GM18909 (cell line): ENCODE measurements at regions not wholly inside any gene's neighbourhood (a gene's known extent, or its start where the extent isn't known, plus 50 kb on each side); places are given as distances from the start of the nearest gene placed in this dataset.
A peak's percentile ranks its signal among the peaks of the same experiment; 100 is the strongest.

Experiments
- ATAC-seq: cut with Tn5 transposase; IDR thresholded peaks from one replicate; pipeline ENCODE4 v1.9.1; 2021; ENCODE audit warnings: mild to moderate bottlenecking; ENCODE audit not compliant: unreplicated experiment, poor library complexity

DNA sequence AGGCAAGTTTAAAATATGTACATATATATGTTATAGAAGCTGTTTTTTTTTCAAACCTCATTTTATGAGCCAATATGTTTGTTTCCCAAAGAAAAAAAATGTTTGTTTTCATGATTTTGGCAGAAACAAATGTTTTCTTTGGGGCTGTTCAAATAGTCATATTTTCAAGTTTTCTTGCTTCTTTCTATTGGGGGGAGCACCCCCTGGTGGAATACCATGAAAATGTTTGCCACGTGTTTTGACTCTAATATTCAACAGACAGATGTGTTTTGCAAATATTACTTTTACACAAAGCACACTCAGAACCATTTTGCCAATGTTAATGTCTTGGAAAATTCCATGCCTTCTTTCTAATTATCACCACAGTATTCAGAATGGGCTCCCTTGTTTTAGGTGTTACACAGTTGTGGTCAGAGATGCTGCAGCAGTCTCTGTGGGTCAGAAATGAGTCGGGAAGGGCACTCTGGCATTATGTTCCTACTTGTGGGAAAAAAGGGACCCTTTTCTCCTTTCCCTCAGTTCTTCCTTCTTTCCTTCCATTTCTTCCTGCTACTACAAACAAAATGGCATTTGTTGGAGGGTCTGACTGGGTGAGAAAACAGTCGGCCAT lies 817.0 kb downstream of the TUSC7 start:
- peak; percentile 57 for ATAC-seq

DNA sequence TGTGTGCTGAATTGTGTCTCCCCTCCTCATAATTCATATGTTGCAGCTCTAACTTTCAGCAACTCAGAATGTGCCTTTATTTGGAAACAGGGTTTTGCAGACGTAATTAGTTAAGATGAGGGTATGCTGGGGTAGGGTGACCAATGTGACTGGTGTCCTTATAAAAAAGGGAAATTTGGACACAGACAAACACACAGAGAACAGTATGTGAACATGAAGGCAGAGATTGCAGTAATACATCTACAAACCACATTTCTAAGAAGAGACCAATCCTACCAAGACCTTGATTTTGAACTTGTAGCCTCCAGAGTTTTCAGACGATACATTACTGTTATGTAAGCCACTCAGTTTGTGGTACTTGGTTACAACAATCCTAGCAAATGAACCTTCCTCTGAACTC lies 817.8 kb downstream of the TUSC7 start:
- no peak for ATAC-seq

DNA sequence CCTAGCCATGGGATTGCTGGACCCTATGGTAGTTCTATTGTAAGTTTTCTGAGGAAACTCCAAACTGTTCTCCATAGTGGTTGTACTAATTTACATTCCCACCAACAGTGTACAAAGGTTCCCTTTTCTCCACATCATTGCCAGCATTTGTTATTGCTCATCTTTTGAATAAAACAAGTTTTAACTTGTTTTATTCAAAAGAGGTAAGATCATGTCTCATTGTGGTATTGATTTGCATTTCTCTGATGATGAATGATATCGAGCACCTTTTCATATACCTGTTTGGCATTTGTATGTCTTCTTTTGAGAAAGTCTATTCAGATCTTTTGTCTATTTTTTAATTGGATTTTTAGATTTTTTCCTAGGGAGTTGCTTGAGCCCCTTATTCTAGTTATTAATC lies 819.1 kb downstream of the TUSC7 start:
- no peak for ATAC-seq

DNA sequence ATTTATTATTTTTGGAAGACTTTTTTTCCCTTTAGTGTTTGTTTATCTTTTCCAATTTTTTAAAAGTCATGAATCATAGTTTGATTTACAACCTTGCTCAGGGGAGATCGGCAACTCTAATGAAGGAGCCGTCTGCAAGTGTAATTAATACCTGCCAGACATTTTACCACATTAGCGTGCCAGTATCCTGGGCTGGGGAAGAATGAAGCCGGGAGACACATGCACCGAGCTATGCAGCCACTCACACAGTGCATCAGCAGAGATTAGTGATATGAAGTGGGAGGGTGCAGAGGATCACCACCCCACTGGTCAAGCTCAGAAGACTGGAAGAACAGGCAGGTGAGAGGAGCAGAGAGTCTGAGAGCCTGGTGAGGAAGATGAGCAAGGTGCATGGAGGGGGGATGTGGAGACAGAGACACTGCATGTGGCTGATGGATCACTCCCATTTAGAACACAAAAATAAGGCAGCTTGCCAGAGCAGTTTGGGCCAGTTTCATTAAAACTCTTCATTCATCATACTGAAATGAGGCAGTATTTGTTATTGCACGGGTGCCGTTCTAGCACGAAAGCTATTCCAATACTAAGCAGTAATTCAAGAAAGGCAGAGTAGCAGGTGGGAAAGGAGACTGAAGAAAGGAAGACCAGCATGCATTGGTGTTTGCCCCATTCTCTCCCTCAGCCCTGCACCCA lies 821.6 kb downstream of the TUSC7 start:
- ATAC-seq = no peak

DNA sequence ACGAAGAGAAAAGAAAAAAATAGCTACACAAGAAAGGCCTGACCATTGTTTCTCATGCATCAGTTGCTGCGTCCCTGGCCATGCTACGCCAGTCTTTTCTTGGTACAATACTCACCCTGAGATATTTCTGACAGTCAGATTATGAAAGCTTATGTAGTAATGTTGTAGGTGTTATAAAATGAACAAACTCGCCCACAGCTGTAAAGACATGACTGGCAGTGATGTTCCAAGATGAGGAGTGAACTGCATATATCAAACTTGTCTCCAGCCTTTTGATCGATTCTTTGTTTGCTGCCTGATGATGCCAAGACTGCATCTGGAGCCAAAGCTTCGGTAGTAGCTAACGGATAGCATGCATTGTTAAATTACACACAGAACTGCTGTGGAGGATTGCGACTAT lies 822.7 kb downstream of the TUSC7 start:
- no peak for ATAC-seq

DNA sequence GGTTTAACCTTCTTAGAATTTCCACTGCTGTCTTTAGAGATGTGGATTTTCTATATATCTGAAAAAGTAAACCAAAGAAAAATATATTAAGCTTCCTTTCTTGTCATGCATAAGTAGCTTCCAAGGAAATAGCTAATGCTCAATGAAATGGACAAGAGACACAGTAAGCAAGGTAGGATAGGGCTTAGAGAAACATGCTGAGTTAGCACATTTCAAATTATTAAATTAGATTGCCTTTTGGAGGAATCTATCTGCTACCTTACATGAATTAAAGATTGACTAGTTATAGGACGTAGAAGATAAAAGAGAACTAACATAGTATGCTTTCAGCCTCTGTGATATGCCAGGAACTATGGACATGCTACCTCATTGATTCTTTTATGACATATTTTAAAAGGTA lies 824.6 kb downstream of the TUSC7 start:
- no peak for ATAC-seq

DNA sequence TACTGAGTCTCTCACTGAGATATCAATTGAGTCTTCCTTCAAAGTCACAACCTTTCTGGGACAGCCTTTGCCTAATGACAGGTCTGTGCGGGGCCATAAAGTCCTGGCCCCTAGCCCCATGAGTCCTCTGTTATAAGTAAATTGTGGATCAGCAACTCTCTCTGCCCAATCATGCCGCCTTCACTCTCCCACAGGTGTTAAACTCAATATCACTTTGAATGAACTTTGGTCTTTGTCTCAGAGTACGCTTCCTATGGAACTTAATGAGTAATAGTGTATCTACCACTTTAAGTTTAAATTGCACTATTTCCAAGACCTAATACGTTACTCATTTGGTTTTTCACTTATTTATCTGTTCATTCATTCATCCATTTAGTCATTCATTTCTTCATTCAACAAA lies 826.4 kb downstream of the TUSC7 start:
- ATAC-seq = no peak

DNA sequence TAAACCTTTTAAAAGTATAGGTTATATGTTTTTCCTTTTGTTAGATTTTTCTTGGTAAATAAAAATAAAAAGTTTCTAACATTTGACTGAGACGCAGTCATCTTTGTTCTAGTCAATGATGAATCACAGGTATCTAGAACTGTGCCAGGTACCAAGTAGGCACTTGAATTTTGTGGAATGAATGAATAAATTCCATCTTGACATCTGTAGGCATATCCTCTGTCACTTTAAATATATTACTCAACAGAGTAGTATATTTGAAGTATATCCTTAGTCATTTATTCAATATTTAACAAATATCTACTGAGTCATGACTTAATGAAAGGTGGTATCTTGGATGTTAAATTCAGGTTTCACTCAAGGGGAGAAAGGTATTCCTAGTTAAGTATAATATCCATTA lies 828.4 kb downstream of the TUSC7 start:
- ATAC-seq = no peak

DNA sequence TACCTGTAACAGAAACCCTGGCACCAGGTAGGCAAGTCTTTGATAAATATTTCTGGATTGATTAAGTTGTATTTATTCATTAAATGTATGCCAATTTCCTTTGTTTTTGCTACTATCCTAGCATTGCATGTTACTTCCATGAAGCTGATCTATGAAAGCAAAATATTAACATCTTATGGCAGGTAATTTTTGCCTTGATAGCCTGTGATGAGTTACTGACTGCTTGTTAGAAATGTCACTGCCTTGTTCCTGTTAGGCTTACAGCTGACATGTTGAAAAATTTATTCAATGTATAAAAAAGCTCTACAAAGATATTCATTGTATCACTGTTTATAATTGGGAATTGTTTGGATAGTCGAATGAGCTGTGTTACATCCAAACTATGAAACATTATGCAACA lies 830.1 kb downstream of the TUSC7 start:
- ATAC-seq = no peak

DNA sequence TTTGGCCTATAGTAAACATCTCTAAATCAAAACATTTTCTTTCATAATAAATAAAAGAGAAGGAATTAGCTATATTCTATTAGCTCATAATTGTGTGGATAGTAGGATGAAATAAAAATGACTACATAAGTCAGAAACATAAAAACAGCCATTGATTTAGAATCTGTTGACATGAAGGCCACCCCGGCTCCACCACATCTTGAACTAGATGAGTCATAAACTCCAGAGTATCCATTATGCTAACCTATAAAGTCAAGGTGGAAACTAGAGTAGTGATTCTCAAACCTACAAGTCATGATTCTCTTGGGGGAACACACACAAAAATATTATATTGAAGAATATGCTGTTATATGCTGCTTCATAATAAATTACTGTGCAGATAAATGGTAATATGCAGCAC lies 831.0 kb downstream of the TUSC7 start:
- ATAC-seq = no peak

DNA sequence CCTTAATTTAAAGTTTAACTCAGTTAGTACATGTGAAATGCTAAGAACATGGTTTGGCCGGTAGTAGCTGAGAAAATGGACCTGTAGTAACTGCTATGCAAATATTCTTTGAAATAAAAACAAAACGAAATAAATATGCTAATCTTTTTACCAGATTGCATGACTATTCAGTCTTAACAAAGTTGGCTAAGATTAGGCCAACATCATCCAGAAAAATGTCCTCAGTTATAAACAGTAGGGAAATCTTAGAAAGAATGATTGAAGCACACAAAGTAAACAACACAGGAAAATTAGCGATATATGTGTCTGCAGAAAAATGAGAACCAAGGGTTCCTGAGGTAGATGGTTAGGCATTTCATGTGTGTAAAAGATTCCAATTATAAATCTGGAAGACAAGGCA lies 832.1 kb downstream of the TUSC7 start:
- ATAC-seq = no peak

DNA sequence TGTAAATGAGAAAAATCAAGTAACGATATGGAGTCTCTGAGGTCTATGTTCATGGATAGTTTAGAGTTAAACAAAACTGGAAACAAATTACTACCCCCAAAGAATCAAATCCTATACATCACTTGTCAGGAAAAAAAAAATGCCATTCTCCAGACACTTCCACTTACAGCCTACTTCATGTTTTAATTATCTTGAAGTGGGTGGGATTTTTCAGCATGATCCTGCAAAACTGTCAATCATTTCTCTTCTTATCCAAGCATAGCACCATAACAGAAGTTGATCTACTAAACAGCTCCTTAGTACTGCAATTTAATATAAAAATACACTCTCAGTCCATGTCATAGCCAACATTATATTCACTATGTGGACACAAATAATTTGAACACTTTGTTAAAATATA lies 833.9 kb downstream of the TUSC7 start:
- ATAC-seq = no peak

DNA sequence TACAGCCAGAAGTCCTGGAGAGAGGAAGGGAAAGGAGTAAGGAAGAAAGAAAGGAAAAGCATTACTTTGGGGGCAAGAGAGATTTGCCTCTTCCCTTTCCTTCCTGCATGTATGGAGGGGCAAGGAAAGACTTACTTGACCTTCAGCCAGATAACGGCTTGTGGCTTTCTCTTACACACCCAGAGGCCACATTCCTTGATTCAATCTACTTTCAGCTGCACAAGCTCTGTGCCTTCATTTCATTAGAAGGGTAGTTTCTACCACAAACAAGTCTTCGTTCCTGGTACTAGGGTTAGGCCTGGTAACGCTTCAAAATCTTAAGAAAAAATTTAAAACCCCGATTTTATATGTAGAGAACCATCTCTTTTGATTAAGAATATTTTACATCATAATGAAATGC lies 835.9 kb downstream of the TUSC7 start:
- no peak for ATAC-seq

DNA sequence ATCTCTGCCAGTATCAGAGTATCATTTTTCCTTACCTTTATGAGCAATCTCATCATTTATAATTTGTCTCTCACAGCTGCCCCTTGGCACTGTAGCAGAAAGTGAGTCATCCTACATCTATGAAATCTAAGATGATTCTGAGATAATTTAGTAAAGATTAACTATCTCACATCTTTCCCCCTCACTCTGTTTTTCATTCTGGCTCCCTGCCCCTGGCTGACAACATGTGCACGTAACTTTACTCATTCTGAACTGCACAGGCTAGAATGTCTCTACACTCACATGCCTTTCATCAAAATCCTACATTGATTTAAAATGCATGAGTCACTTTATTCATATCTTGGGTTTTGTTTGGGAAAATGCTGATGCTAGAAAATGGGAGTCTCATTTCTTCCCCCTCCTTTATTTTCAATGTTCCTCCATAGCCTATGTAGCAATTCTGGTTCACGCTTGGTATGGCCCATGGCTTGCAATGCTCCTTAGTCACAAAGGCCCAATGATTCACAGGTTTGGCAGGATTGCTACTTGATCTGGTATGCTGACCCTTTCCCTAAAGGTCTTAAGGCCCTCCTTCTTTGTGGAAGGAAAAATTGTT lies 838.5 kb downstream of the TUSC7 start:
- no peak for ATAC-seq

DNA sequence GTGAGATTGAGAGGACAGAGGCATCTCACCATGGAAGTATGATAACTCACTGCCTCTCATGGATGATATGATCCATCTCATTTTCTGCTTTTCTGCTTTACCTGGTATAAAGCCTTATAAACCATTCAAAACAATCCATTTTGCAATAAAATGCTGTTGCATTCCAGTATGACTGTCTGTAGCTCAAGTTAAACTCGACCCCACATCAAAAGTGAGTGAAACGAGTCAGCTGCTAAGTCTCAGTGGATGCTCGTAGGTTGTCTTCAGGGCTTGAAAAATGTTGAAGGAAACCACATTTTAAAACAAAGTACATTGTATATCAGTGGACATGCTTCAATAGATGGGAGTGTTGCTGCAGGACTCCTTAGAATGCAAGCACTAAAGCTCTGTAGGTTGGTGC lies 839.0 kb downstream of the TUSC7 start:
- ATAC-seq = no peak

DNA sequence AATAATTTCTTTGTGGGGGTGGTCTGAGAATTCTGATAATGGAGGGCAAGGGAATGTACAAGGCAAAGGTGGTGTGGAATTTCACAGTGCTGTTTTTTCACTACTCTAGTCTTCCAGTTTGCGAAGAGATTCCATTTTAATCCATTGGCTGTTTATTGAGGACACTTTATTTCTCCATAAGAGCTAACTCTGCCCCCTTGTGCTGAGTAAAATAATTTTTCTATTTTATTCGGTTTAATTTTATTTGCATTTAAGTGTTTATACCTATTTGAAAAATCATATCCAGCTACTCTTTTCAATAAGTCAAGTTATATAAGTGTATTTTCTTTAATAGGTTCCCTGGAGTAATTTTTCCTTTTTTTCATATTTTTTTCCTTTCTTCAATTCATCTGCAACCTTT lies 840.1 kb downstream of the TUSC7 start:
- ATAC-seq = no peak

DNA sequence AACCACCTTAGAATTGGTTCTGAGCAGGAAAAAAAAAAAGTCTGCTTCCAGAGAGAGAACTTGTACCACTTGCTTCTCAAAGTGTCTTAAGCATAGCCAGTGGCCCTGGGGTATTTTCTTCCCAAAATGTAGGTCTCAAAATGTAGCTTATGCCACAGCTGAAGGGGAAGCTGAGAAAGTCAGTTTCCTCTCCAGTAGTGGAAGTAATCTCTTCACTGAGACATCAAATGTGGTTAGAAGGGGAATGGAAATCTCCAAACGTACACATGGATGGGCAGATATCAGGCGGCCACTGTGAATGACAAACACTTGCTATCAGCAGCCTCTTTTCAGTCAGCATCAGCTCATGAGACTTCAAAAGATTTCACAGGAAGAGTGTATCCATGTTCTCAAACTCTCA lies 841.2 kb downstream of the TUSC7 start:
- no peak for ATAC-seq

DNA sequence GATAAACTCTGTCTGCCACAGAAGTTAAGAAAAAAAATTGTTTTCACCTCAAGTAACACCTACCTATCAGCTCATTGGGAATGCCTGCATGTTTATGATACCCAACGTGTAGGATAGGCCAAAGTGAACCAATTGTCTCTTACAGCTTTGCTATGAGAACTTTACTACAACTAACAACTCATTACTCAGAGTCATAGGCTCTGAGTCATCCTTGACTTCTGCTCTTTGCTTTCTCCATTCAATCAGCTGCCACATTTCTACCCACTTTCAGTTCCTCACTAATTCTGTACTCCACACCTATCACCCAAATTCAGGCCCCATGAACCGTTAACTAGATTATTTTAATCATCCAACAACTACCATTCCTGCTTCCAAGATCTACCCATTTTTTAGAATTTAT lies 843.9 kb downstream of the TUSC7 start:
- peak; percentile 96 for ATAC-seq

DNA sequence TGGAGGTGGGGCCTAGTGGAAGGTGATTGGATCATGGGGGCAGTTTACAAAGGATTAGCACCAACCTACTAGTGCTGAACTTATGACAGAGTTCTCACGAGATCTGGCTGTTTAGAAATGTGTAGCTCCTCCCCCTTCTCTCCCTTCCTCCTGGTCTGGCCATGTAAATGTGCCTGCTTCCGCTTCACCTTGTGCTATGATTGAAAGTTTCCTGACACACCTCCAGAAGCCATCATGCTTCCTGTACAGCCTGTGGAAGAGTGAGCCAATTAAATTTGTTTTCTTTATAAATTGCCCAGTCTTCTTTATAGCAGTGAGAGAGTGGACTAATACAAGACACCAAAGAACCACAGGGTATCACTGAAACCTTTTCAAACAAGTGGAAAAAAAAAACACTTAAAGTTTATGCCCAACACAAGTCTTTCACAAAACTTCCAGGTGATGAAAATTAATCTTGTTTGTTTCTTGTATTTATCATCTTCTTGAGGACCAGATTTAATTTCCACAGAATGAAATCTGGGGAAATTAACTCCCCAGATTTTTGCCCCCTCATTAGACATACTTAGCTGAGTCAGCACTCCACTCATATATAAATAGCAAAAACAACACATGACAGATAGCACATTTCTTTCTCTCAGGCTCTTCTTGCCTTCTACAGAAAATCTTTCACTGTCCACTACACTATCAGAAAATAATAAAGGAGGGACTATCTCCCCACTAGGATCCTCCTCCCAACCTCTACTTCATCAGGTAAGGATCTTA lies 847.2 kb downstream of the TUSC7 start:
- no peak for ATAC-seq

DNA sequence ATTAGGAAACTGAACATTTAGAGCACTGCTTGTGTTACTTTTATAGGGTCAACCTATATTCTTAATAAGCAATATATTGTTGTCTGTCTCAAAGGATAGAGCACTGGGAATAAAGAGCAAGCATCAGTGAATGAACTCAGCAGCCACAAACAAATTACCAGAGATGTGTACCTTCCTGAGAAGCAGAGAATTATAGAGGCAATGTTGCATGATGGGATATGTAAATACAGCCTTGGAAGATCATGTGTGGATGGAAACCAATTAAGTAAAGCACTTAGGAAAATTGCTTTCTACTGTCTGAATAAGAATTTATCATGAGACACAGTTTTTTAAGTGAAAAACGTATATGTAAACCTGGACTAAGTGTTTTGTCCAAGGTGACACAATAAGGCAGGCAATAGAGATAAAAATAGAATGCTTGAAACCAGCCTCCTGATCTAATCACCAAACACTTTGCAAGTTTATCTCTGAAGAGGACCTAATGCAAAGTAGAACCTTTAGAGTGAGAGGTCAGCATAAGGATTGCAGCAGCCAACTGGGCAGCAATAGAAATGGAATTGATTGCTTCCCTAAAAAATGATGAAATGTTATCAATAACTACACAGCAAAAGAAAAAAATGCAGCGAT lies 848.0 kb downstream of the TUSC7 start:
- ATAC-seq = no peak

DNA sequence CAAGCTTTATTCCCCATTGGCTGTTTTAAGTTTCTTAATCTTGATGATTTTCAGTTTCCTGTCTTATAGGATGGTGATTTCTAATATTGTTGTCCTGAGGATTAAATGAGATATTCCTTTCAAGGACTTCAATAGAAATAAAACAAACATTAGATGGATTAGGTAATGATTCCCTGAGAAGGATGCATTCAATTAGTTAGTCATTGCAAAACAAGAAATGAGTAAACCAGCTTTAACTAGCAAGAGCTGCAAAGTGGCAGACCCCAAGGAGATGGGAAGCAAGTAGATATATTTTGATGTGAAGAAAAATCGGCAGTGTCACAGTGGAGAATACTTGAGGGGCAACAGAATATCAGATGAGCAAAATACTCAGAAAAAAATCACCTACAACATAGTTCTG lies 849.1 kb downstream of the TUSC7 start:
- no peak for ATAC-seq
